ENCODE measurements at regions not wholly inside any gene's neighbourhood (a gene's known extent, or its start where the extent isn't known, plus 50 kb on each side); places are given as distances from the start of the nearest gene placed in this dataset.
"Not testable (repeated sequence)": the region's sequence is repeated elsewhere in the genome, so short reads cannot be mapped to it uniquely, and the experiment has no call there.

DNA sequence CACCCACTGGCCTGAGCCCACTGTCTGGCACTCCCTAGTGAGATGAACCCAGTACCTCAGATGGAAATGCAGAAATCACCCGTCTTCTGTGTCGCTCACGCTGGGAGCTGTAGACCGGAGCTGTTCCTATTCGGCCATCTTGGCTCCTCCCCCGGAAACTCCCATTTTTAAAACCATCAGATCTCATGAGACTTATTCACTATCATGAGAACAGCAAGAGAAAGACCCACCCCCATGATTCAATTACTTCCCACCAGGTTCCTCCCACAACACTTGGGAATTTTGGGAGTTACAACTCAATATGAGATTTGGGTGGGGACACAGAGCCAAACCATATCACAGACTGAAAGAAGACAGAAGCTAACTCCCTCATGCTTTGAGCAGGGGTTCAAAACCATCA is 134.5 kb downstream of the SLC39A8 start:
- H3K4me3 ChIP-seq (ENCODE audit: control insufficient read depth, low read depth, low read length); DNase-seq (ENCODE audit: low read depth): not testable (repeated sequence)

DNA sequence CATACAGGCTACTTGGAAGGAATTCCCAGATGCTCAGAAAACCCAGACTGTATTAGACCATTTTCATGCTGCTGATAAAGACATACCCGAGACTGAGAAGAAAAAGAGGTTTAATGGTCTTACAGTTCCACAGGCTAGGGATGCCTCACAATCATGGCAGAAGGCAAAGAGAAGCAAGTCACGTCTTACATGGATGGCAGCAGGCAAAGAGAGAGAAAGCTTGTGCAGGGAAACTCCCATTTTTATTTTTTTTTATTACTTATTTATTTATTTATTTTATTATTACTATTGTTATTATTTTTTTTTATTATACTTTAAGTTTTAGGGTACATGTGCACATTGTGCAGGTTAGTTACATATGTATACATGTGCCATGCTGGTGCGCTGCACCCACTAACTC is 140.6 kb downstream of the SLC39A8 start:
- H3K4me3 ChIP-seq (ENCODE audit: control insufficient read depth, low read depth, low read length); DNase-seq (ENCODE audit: low read depth): not testable (repeated sequence)

DNA sequence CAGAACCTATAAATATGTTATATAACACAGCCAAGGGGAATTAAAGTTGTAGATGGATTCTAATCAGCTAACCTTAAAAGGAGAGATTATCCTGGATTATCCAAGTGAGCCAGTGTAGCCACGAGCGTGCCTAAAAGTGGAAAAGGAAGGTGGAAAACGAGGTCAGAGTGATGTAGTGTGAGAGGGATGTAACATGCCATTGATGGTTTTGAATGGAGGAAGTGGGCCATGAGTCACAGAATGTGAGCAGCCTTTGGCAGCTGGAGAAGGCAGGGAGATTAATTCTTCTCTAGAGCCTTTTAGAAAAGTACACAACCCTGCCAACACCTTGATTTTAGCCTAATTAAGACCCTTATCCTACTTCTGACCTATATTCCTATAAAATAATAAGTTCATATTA is 149.1 kb downstream of the SLC39A8 start:
- no peak overlapping the region for H3K4me3 ChIP-seq (ENCODE audit: control insufficient read depth, low read depth, low read length)
- DNase-seq (ENCODE audit: low read depth): no peak
- TF ChIP-seq, protein P1, sequence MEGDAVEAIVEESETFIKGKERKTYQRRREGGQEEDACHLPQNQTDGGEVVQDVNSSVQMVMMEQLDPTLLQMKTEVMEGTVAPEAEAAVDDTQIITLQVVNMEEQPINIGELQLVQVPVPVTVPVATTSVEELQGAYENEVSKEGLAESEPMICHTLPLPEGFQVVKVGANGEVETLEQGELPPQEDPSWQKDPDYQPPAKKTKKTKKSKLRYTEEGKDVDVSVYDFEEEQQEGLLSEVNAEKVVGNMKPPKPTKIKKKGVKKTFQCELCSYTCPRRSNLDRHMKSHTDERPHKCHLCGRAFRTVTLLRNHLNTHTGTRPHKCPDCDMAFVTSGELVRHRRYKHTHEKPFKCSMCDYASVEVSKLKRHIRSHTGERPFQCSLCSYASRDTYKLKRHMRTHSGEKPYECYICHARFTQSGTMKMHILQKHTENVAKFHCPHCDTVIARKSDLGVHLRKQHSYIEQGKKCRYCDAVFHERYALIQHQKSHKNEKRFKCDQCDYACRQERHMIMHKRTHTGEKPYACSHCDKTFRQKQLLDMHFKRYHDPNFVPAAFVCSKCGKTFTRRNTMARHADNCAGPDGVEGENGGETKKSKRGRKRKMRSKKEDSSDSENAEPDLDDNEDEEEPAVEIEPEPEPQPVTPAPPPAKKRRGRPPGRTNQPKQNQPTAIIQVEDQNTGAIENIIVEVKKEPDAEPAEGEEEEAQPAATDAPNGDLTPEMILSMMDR (IDR thresholded peaks at IDR 0.05; ENCODE audit: control insufficient read depth, insufficient read depth, low read depth, low read length, missing control alignments): no peak

DNA sequence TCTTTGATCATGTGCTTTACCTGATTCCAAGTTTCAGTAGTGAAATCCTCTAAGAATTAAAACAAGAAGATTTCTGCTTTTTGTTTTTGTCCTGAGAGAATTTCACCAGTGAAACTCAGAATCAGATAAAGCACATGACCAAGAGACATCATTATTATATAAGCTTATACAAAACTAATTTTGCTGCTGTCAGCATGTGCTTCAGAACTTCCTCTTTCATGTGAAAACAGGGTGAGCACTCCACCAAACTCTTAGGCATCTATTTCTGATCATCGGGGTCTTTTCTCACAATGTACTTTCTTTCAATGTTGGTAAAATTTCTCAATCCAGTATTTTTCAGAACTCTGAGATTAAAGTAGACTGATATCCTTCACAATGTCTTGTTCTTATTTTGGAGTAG is 152.1 kb downstream of the SLC39A8 start:
- H3K4me3 ChIP-seq (ENCODE audit: control insufficient read depth, low read depth, low read length): no peak overlapping the region
- TF ChIP-seq, protein P1 (IDR thresholded peaks at IDR 0.05; ENCODE audit: control insufficient read depth, insufficient read depth, low read depth, low read length, missing control alignments): no peak
- no peak for DNase-seq (ENCODE audit: low read depth)

DNA sequence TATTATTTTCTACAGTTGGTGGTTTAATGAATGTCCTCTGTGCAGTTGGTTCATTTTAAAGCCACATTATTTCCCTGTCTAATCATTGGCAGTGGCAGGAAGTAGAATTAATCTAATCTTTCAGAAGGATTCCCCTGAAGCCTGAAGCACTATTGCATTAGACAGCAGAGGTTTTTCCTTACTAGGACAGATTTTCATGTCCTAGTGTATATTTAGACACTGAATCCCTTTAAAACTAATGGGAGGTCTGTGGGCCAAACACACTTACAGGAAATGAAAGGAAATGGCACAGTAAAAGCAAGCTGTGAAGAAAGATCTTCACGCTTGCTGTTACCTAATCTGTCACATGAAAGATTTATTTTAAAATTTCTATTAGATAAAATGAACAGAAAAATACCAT is 165.2 kb downstream of the SLC39A8 start:
- TF ChIP-seq, protein P1 (IDR thresholded peaks at IDR 0.05; ENCODE audit: control insufficient read depth, insufficient read depth, low read depth, low read length, missing control alignments): no peak
- no peak for DNase-seq (ENCODE audit: low read depth)

DNA sequence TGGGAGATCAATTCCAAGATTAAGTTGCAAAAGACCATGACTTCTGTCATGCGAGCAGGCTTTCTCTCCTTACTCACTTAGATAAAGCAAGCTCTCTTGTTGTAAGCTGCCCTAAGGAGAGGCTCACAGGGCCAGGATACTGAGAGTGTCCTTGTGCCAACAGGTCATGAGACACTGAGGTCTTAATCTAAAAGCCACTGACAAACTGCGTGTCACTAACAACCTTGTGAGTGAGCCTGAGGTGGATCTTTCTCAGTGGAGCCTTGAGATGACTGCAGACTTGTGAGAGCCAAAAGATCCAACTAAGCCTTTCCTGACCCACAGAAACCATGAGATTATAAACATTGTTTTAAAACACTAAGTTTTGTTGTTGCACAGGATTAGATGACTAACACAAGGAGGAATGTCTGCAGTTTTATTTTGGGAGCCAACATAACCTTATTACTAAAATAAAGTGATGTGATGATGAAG is 170.5 kb downstream of the SLC39A8 start:
- H3K4me3 ChIP-seq (ENCODE audit: control insufficient read depth, low read depth, low read length): no peak overlapping the region
- TF ChIP-seq, protein P1 (IDR thresholded peaks at IDR 0.05; ENCODE audit: control insufficient read depth, insufficient read depth, low read depth, low read length, missing control alignments): no peak
- DNase-seq (ENCODE audit: low read depth): peak; percentile 42

More for the DNA sequence above, 165.2 kb downstream of the SLC39A8 start:
- no peak overlapping the region for H3K4me3 ChIP-seq (ENCODE audit: control insufficient read depth, low read depth, low read length)

DNA sequence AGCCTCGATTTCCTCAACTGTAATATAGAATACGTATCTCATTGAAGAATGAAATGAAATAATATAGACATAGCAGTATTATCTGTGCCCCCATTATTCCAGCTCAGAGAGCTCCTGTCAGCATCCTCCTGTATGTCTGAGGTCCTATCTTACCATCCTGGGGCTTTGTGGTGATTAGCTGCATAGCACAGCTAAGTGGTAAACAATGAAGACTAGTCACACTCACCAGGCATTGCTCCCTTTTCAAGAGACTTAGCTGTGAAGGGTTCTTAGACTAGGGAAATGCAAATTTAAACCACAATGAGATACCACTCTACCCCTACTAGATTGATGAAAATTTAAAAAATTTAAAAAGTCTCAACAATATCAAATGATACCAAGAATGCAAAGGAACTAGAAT is 172.9 kb downstream of the SLC39A8 start:
- no peak for DNase-seq (ENCODE audit: low read depth)
- TF ChIP-seq, protein P1 (IDR thresholded peaks at IDR 0.05; ENCODE audit: control insufficient read depth, insufficient read depth, low read depth, low read length, missing control alignments): no peak
- no peak overlapping the region for H3K4me3 ChIP-seq (ENCODE audit: control insufficient read depth, low read depth, low read length)

DNA sequence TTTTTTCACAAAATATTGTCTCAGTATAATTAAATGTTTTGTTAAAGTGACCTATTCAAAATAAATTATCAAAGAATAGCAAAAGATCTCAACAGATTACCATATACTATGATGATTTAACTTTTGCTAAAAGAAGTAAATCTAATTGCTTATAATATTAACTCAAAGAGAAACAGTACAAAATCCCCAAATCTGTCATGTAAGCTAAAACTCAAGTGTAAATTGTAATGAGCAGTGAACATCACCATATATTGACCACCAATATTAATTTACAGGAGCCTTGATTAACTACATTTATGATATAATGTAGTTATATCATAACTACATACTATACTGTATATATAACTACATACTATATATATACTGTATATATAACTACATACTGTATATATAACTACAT is 174.4 kb downstream of the SLC39A8 start:
- TF ChIP-seq, protein P1 (IDR thresholded peaks at IDR 0.05; ENCODE audit: control insufficient read depth, insufficient read depth, low read depth, low read length, missing control alignments): no peak
- DNase-seq (ENCODE audit: low read depth): no peak
- H3K4me3 ChIP-seq (ENCODE audit: control insufficient read depth, low read depth, low read length): no peak overlapping the region

All from AG09309 (cell line).